GM18873 (cell line): ENCODE measurements at regions not wholly inside any gene's neighbourhood (a gene's known extent, or its start where the extent isn't known, plus 50 kb on each side); places are given as distances from the start of the nearest gene placed in this dataset.
"Not testable (repeated sequence)": the region's sequence is repeated elsewhere in the genome, so short reads cannot be mapped to it uniquely, and the experiment has no call there.

Experiments used
- ATAC-seq: cut with Tn5 transposase; IDR thresholded peaks from one replicate; pipeline ENCODE4 v1.9.1; 2021; ENCODE audit warnings: mild to moderate bottlenecking, moderate library complexity, moderate number of reproducible peaks; ENCODE audit not compliant: unreplicated experiment, low FRiP score

DNA sequence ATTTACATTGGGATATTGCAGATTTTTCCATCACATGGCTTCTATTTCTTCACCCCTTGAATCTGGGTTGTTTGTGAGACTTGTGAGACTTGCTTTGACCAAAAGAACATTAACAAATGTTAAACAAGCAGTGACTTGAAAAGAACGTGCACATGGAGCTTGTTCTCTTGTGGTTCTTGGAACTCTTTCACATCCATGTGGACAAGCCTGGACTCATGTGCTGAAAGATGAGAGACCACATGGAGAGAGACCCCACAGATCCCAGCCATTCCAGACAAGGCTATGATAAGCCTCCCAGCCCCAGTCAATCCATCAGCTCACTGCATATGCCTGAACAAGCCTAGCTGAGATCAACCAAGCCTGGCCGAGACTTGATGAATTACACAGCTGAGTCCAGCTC is 1365.7 kb upstream of the GJE1 start:
- no peak for ATAC-seq

DNA sequence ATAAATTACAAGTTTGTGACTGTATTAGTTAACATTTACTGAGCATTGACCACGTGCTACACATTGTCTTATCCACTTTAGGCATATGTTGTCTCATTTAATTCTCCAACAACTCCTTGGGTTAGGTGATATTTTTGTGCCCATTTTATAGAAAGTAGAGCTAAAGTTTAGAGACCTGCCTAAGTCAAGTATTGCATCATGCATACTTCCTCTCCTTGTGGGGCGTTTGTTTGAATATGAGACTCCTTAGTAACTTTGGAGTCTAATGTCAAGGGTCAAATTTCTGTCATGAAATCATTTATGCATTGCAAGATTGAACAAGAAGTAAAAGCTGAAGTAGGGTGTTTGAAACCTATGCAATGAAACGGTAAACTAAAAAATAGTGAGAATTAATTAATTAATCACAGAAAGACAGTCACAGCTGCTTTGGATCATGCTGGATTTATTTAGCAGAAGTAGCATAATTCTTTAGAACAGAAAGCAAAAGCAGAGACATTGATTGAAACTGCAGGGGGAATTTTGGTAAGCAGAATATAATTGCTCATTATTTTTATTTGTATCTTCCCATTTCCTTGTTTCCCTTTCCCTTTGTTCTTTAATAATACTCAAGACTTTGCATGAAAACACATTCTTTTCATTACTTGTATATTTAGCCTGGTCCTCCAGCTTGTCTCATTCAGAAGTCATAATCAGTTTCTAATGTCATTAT is 1374.4 kb upstream of the GJE1 start:
- no peak for ATAC-seq

DNA sequence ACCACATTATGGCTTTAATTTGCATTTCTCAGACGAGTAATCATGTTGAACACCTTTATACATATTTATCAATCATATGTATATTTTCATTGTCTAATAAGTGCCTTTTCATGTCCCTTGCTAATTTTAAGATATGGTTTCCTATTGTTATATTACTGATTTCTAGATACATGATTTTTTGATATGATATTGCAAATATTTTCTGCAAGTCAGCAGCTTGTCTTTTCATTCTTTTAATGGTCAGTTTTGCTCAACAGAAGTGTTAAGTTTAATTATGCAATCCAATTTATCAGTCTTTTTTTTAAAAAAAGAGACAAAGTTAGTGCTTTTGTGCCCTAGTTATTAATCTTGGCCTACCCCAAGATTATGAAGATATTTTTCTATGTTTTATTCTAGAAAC is 1377.8 kb upstream of the CITED2 start:
- no peak for ATAC-seq

DNA sequence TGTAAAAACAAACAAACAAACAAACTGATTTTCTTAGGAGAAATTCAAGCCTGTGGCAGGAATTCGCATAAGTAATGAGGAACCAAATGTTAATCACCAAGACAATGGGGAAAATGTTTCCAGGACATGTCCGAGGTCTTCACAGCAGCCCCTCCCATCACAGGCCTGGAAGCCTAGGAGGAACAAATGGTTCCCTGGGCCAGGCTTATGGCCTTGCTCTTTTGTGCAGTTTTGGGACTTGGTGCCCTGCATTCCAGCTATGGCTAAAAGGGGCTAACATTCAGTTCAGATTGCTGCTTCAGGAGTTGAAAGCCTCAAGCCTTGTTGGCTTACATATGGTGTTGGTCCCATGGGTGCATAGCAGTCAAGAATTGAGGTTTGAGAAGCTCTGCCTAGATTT is 1372.7 kb upstream of the CITED2 start:
- no peak for ATAC-seq

DNA sequence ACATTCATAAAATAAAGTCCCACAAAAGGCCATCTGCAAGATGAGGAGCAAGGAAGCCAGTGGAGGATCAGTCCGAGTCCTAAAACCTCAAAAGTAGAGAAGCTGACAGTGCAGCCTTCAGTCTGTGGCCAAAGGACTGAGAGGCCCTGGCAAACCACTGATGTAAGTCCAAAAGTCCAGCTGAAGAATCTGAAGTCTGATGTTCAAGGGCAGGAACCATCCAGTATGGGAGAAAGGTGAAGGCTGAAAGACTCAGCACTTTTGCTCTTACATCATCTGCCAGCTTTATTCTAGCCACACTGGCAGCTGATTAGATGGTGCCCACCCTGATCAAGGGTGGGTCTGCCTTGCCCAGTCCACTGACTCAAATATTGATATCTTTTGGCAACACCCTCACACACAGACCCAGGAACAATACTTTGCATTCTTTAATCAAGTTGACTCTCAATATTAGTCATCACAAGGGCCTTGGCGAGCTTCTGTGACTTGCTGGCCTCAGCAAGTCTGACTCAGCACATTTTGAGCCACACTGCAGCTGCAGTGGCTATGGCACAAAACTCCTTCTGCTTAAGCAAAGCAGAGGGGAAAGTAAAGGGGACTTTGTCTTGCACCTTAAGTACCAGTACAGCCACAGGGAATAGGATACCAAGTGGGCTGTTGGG is 1370.3 kb upstream of the CITED2 start:
- ATAC-seq = peak; percentile 71

DNA sequence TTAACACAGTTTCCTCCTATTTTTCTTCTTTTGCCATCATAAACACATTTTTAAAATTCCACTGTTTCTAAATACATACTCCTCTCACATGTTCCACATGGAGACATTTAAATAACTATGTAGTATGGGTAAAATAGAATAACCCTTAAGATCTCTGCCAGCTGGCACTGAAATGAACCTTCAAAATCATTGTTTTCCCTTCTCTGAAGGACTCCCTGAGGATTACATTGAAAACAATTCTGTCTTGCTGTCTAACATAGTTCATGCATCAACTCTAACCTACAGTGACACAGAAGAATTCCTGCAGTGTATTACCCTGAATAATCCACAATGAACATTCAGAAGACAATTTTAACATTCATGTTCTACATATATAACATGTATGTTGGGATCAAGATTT is 1361.8 kb upstream of the CITED2 start:
- ATAC-seq = no peak

DNA sequence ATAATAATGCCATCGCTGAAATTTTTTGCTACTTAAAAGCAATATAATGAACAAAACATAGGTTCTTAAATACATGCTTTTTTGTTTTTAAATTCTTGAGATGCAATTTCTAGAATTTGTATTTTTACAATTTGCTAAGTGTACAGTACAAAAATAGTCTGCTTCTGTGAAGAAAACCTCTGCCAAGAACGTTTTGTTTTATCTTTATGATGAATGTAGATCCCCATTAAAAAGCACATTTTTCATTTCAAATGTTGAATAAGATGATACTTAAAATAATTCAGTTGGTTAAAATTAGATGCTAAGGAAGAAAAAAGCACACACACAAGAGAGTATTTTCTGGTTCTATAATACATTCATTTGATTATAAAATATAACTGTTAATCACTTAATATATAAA is 1358.5 kb upstream of the CITED2 start:
- ATAC-seq = no peak

DNA sequence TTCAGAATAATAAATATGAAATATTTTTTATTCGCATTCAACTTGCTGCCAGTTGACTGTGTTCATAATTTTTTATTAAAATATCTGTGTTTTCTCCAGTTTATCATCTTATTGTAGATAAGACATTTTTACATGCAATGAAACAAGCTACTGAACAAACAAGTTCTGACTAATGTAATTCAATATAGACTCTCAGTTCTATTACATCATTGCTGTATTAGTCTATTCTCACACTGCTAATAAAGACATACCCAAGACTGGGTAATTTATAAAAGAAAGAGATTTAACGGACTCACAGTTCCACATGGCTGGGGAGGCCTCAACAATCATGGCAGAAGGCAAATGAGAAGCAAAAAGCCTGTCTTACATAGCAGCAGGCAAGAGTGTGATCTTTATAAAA is 1357.7 kb upstream of the CITED2 start:
- no peak for ATAC-seq

DNA sequence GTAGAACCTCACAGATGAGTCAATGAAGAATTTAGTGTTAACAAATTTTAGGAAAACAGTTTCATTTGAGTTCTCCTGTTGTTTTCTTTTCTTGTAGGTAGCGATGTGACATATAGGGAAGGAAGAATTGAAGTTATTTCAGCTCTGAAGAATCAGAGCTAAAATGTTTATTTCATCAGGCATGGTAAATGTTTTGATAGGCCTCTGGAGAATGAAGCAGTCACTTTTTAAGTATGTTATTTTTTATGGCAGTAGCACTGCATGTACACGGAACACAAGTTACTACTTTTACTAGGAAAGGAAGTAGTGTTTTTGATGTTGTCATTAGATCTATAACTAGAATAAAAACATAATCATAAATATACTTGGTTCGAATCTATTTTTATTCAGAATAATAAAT is 1357.3 kb upstream of the CITED2 start:
- ATAC-seq = no peak

DNA sequence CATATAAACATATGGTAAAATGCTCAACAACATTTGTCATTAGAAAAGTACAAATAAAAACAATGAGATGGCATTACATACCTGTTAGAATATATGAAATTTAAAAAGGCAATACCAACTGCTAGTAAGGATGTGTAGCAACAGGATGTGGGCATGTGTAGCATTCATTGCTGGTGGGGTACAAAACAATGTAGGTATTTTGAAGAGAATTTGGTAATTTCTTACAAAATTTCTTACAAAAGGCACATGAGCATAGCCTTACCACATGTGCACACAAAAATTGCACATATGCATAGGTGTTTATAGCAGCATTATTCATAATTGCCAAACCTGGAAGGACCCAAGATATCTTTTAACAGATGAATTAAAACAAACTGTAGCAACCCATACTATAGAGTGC is 1355.1 kb upstream of the CITED2 start:
- ATAC-seq = no peak

DNA sequence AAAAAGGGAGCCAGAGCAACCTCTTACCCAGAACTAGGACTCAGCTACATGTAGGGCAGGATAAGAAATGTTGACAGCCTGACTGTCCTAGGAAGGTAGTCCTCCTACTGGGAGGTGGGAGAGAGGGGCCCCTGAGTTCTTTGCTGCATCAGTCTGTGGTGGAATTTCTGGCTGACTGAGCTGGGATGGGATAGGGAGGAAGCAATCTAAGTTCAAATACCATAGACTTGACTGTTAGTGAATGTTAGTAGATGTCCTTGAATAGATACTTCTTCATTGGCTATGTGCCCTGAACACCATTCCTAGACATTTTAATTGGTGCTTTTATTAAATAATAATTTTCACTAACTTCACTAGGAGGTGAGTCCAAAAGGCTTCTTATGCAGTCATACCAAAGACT is 1343.6 kb upstream of the CITED2 start:
- no peak for ATAC-seq

DNA sequence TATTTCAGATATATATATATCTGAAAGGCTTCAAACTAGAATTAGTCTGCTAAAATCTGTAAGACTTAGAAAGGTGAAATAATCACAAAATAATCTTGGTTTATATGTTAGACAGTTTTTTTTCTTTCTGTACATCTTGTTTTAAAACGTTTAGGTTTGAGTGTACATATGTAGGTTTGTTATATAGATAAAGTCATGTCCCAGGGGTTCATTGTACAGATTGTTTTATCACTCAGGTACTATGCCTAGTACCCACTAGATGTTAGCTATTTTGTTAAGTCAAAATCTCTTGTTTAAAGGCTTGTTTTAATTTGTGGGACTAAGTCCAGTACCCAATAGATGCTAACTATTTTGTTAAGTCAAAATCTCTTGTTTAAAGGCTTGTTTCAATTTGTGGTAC is 1339.0 kb upstream of the CITED2 start:
- ATAC-seq = no peak

DNA sequence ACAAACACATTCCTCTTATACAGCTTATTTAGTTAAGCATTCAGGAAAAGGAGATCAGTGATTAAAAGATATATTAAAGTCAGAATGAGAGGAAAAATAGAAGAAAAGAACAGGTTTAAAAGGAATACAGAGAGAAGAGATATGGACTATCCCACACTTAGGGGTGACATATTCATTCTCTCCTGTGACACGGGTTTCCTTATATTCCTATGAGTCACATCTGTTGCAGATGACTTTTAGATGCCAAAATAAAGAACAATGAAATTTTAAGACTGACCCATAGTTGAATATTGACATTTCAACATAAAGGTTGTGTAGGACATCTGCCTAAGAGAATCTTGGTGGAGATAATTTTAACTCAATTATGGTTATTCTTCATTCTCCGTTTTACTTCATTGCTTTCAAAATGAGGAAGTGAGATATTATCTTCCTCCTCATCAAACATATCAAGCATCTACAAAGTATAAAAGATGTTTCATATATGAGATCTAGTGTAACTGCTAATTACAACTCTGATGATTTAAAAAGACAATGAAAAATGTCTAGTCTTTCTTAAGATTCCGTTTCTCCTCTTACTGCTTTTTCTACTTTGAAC is 1336.7 kb upstream of the CITED2 start:
- no peak for ATAC-seq

DNA sequence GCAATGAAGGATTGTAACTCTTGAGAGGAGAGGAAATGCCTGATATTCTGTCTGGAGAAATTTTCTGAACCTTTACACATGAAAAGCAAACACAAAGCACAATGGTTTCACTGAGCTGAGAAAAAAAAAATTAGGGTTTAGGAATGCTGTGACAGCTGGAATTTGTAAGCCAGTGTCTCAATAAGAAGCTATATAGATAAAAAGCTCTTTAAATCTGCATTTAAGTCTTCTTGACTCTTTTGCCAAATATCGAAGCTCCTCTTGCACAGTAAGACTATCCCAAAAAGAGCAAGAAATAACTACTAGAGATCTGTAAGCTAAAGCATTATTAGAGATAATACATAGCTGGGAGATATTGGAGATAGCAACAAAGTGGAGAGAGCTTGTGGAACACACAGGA is 1334.0 kb upstream of the CITED2 start:
- no peak for ATAC-seq

DNA sequence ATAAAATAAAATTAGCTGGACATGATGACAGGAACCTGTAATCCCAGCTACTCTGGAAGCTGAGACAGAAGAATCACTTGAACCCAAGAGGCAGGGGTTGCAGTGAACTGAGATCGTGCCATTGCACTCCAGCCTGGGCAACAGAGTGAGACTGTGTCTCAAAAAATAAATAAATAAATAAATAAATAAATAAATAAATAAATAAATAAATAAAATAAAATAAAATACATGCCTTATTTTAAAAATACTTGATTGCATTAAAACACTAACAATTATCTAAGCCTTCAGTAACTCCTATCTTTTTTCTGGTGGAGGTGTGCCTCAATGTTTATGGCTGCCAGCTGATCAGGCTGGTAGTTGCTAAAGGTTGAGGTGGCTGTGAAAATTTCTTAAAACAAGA is 1329.6 kb upstream of the CITED2 start:
- not testable (repeated sequence) for ATAC-seq

DNA sequence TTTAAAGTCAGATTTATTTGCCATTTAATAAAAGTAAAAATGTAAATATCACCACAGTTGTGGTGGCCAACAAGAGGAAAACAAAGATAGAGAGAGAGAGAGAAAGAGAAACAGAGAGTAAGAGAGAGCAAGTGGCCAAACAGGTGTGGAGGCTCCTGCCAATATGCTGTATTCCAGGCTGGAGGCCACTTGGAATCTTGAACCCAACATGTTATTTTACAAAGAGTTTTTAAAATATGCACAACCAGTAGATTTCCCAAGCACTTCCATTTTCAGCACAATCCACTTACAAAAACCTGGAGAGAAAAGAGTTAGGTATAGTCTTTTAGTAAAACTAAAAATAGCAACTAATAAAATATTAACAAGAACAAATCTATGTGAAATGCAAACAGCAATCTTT is 1323.1 kb upstream of the CITED2 start:
- no peak for ATAC-seq

DNA sequence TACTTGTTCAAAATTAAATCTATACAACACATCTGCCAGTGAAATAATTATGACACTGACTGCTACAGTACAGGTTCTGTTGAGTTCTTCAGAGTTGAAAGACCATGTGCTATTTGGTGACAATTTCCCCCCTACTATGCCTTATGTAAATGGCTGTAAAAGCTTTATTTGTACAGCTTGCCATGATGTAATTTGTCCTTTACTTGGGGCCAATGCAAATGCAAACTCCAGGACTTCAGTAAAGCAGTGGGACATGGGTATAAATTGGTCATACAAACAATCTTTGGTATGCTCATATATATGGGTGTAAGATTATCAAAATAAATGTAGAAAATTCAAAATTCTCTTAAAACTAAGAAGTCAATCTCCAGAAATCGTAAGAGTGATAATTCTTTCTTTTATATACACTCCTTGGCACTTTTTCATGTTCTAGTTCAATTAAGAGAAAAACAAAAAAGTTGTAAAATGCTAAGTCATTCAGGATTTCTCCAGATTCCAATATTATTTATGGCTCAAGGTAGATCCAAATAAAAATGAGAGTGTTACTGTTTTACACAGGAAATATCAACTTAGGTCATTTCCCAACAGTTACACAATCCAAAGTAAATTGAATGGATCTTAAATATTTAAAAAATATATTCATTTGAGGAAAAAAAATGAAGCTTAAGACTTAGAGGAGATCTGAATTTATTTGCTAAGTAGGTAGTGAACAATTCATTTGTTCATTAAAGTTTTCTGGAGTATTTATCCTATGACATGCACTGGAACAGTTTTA is 1310.5 kb upstream of the CITED2 start:
- ATAC-seq = no peak

DNA sequence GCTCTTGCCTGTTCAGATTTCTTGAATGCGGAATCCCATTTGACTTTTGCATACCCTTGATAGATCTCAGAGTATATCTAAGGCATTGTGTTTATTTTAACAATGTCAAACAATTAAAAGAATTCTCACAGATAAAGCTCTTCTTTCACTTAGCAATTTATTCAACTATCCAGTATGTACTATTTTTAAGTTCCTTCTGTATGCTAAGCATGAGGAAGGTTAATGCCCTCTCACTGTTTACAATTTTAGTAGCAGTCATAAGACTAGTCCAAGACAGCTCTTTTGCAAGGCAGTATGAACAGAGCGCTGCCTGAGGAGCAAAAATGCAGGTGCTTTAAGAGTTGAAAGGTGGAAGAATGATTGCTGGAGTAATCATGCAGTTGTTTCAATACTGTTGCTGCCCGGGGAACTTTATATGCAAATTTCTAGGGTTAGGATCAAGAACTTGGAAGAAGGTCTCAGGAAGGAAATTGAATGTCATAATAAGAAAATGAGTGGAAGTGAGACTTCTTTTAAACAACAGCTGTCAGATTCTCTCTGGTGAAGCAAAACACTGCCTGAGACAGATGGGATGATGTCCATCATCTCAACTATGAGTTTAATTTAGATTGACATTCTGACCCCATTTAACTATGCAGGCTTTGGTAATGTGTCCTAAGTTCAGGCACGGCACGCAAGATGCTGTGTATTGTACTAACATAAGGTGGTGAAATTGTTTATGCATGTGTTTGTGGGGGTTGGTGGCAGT is 1303.5 kb upstream of the CITED2 start:
- no peak for ATAC-seq

DNA sequence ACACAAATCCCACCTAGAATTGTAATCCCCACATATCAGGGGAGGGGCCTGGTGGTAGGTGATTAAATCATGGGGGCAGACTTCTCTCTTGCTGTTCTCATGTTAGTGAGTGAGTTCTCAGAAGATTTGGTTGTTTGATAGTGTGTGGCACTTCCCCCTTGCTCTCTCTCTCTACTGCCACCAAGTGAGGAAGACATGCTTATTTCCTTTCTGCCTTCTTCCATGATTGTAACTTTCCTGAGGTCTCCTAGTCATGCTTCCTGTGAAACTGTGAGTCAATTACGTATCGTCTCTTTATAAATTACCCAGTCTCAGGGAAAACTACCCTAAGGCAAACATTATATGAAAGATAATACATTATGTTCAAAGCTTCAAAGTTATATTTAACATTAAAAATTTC is 1297.5 kb upstream of the CITED2 start:
- ATAC-seq = no peak

DNA sequence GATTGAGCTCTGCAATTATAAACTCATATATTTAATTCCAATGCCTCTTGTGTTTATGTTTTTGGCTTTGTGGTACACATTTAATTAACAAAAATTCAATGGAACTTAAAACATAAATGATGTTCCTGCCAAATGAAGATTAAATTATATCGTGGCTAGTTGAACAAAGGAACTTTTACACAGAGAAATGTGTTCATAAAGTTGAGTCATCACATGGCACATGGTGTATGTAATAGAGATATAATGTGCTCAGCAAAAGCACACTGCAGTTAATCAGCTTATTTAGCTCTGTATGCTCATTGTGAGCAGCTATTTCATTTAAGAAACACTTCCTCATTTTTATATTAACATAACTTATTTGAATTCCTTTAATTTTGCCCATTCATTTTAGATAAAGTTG is 1295.6 kb upstream of the CITED2 start:
- ATAC-seq = no peak

DNA sequence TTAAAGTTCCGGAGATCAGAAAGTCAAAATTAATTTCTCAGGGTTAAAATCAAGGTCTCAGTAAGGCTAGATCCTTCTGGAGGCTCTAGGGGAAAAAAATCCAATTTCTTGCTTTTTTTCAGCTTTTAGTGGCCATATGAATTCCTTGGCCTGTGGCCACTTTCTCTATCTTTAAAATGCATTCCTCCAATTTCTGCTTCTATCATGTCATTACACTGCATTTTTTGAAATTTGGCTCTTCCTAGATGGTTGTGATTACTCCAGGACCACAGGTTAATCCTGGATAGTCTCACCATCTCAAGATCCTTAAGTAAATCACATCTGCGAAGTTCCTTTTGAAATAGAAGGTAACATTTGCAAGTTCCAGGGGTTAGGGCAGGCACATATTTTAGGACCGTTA is 1294.9 kb upstream of the CITED2 start:
- no peak for ATAC-seq
